B cell (primary cell): ENCODE measurements at regions not wholly inside any gene's neighbourhood (a gene's known extent, or its start where the extent isn't known, plus 50 kb on each side); places are given as distances from the start of the nearest gene placed in this dataset.

ENCODE experiments used
- ATAC-seq: fragments of 200-7000 bp; cut with Tn5 transposase; one replicate; pipeline ENCODE4 v1.10.0; 2021; ENCODE audit warnings: low read depth, mild to moderate bottlenecking, moderate number of reproducible peaks, moderate library complexity
- CTCF ChIA-PET: fragments of 350-600 bp; sonication (Branson Sonifier 250); formaldehyde crosslinking; loops from one replicate; lab custom pipeline; 2021; ENCODE audit warnings: antibody characterized with exemption, inconsistent platforms; lab: Charles Lee
- POLR2A ChIA-PET: fragments of 350-600 bp; sonication (Branson Sonifier 250); formaldehyde crosslinking; loops from one replicate; lab custom pipeline; 2021; ENCODE audit warnings: antibody characterized with exemption; lab: Charles Lee
- DNase-seq: peaks from one replicate; pipeline ENCODE4 v3.0.0; 2013
- H2AFZ ChIP-seq: 2 replicates; pipeline ENCODE4 v1.6.1; 2012; ENCODE audit warnings: mild to moderate bottlenecking, low read depth, low read length; ENCODE audit not compliant: insufficient read depth, poor library complexity, severe bottlenecking
- H3K27ac ChIP-seq, 2 donors: 1 replicate in 1 of 2; 2 replicates in 1 of 2; pipeline ENCODE4 v1.5.1; 2012 to 2013; ENCODE audit warnings: low read length in 2 of 2, mild to moderate bottlenecking in 2 of 2, moderate library complexity in 1 of 2
- H3K27me3 ChIP-seq, 4 experiments: fragments of 200-600 bp in 1 of 4; sonication (generic) in 1 of 4; replicated peaks in 1 of 4; 1 replicate in 2 of 4; 2 replicates in 2 of 4; pipeline versions ENCODE4 v1.6.1 to v1.7.0; 2013 to 2016; ENCODE audit warnings: low read length in 3 of 4, mild to moderate bottlenecking in 2 of 4, mixed read lengths in 1 of 4, moderate library complexity in 1 of 4; ENCODE audit not compliant: insufficient read depth in 4 of 4, control insufficient read depth in 3 of 4; ENCODE audit errors: control extremely low read depth in 1 of 4
- H3K36me3 ChIP-seq, 2 experiments: replicated peaks in 1 of 2; 1 replicate in 1 of 2; 2 replicates in 1 of 2; pipeline versions ENCODE4 v1.6.1 to v1.7.1; 2013; ENCODE audit warnings: low read length in 1 of 2; ENCODE audit not compliant: insufficient read depth in 2 of 2, control insufficient read depth in 1 of 2; ENCODE audit errors: control extremely low read depth in 1 of 2, extremely low read depth in 1 of 2
- H3K4me1 ChIP-seq, 2 donors: fragments of 200-600 bp in 1 of 2; sonication (generic) in 1 of 2; 1 replicate in 1 of 2; 2 replicates in 1 of 2; pipeline versions ENCODE4 v1.5.1 to v1.6.1; 2013 to 2017; ENCODE audit warnings: low read length in 2 of 2; ENCODE audit not compliant: control insufficient read depth in 2 of 2, insufficient read depth in 2 of 2
- H3K4me2 ChIP-seq: replicated peaks from 2 replicates; pipeline ENCODE3; 2012; ENCODE audit warnings: mild to moderate bottlenecking, low read depth, low read length; ENCODE audit not compliant: poor library complexity, severe bottlenecking
- H3K4me3 ChIP-seq, 5 experiments: fragments of 200-600 bp in 1 of 5; sonication (generic) in 1 of 5; 1 replicate in 3 of 5; 2 replicates in 2 of 5; pipeline versions ENCODE4 v1.5.1 to v1.7.0; 2011 to 2016; ENCODE audit warnings: low read length in 4 of 5, mild to moderate bottlenecking in 4 of 5, low read depth in 2 of 5, control low read depth in 1 of 5, moderate library complexity in 1 of 5; ENCODE audit not compliant: insufficient read depth in 1 of 5; ENCODE audit errors: control extremely low read depth in 1 of 5, extremely low read depth in 1 of 5
- H3K79me2 ChIP-seq: fragments of 200-600 bp; sonication (generic); one replicate; pipeline ENCODE4 v1.6.0; 2016; ENCODE audit warnings: low read length; ENCODE audit not compliant: control insufficient read depth, insufficient read depth
- H3K9ac ChIP-seq: fragments of 200-600 bp; sonication (generic); 2 replicates; pipeline ENCODE4 v1.6.1; 2017; ENCODE audit warnings: mild to moderate bottlenecking, low read length, moderate library complexity
- H3K9me3 ChIP-seq, 3 donors: one replicate each; pipeline versions ENCODE4 v1.6.1 to v1.7.1; 2013; ENCODE audit warnings: low read length in 2 of 3; ENCODE audit not compliant: control insufficient read depth in 2 of 3, insufficient read depth in 1 of 3; ENCODE audit errors: control extremely low read depth in 1 of 3
- H4K20me1 ChIP-seq: 2 replicates; pipeline ENCODE4 v1.6.0; 2012; ENCODE audit warnings: mild to moderate bottlenecking, low read length; ENCODE audit not compliant: insufficient read depth, control insufficient read depth, poor library complexity, severe bottlenecking
- H3K27ac Mint-ChIP-seq: one replicate; pipeline ENCODE4 v1.8.0; 2021; ENCODE audit warnings: mixed read lengths
- H3K27me3 Mint-ChIP-seq: one replicate; pipeline ENCODE4 v1.8.0; 2021; ENCODE audit warnings: mixed read lengths
- H3K4me1 Mint-ChIP-seq: one replicate; pipeline ENCODE4 v1.8.0; 2021; ENCODE audit warnings: mixed read lengths
- H3K4me3 Mint-ChIP-seq: one replicate; pipeline ENCODE4 v1.8.0; 2021; ENCODE audit warnings: mixed read lengths
- H3K9me3 Mint-ChIP-seq: one replicate; pipeline ENCODE4 v1.8.0; 2022; ENCODE audit warnings: mixed read lengths; ENCODE audit not compliant: insufficient read depth
- EZH2 ChIP-seq: IDR thresholded peaks from 2 replicates; pipeline ENCODE4 v1.6.1; 2012; ENCODE audit warnings: borderline replicate concordance, low read depth, mild to moderate bottlenecking, moderate library complexity, low read length; ENCODE audit not compliant: insufficient read depth, poor library complexity, severe bottlenecking
- WGBS: methylation state at CpG from one replicate; pipeline ENCODE4 v1.1.5; 2013; ENCODE audit warnings: missing lambda C conversion rate; ENCODE audit not compliant: insufficient coverage; 5-methylcytosine and 5-hydroxymethylcytosine counted together
- intact Hi-C: fragments of 100-400 bp; cut with micrococcal nuclease; formaldehyde crosslinking; loops from one replicate; pipeline ENCODE4 v1.10.0; 2022
- TF ChIP-seq, protein P1 (sequence below): fragments of 200-600 bp; IDR thresholded peaks from one replicate; pipeline ENCODE4 v1.8.0; 2022; ENCODE audit warnings: antibody characterized with exemption, mild to moderate bottlenecking

DNA sequence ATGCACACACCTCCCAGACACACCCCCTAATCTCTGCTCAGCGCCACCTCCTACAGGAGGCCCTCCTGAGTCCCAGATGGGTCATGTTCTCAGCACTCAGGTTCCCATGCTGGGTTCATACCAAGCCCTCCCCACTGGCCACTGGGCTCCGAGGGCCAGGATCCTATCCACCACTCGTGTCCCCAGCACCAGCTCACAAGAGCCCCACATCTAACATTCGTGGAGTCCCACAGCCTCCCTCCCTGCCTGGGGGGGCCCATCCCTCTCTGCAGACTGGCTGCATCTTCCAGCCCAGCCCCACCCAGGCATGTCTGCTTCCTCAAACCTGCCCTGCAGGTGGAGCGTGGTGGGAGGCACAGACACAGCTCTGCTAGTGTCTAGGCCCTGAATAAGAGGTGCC, 227.4 kb downstream of the TUBA3C start:
- Histone ChIP-seq H3K9ac (no peak overlapping the region), H3K79me2 (no peaks in the 10 kb centered on the region), H3K27ac (no peak overlapping the region), H3K4me2 (no peak overlapping the region), H3K4me1 (no peaks in the 10 kb centered on the region), H2AFZ (no peak overlapping the region), H3K36me3 (no peaks in the 10 kb centered on the region), H4K20me1 (no peaks in the 10 kb centered on the region), H3K27me3 (no peaks in the 10 kb centered on the region), H3K9me3 (peaks cover 0 to 66% (median 4%) of the 10 kb centered on the region in 3 donors), H3K4me3 (no peak overlapping the region)
- Mint-ChIP-seq H3K9me3 (peaks cover 16% of the 10 kb centered on the region), H3K27me3 (no peaks in the 10 kb centered on the region), H3K27ac (no peak overlapping the region), H3K4me3 (no peak overlapping the region), H3K4me1 (no peaks in the 10 kb centered on the region)
- DNase-seq: no peak
- no peak for ATAC-seq
- POLR2A ChIA-PET: no interaction called here
- intact Hi-C loops: no loop called here
- WGBS: 60% methylated on average over 5 of the region's 5 CpGs
- TF ChIP-seq EZH2: no peak
- TF ChIP-seq, protein P1, sequence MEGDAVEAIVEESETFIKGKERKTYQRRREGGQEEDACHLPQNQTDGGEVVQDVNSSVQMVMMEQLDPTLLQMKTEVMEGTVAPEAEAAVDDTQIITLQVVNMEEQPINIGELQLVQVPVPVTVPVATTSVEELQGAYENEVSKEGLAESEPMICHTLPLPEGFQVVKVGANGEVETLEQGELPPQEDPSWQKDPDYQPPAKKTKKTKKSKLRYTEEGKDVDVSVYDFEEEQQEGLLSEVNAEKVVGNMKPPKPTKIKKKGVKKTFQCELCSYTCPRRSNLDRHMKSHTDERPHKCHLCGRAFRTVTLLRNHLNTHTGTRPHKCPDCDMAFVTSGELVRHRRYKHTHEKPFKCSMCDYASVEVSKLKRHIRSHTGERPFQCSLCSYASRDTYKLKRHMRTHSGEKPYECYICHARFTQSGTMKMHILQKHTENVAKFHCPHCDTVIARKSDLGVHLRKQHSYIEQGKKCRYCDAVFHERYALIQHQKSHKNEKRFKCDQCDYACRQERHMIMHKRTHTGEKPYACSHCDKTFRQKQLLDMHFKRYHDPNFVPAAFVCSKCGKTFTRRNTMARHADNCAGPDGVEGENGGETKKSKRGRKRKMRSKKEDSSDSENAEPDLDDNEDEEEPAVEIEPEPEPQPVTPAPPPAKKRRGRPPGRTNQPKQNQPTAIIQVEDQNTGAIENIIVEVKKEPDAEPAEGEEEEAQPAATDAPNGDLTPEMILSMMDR: no peak
- CTCF ChIA-PET: no interaction called here

DNA sequence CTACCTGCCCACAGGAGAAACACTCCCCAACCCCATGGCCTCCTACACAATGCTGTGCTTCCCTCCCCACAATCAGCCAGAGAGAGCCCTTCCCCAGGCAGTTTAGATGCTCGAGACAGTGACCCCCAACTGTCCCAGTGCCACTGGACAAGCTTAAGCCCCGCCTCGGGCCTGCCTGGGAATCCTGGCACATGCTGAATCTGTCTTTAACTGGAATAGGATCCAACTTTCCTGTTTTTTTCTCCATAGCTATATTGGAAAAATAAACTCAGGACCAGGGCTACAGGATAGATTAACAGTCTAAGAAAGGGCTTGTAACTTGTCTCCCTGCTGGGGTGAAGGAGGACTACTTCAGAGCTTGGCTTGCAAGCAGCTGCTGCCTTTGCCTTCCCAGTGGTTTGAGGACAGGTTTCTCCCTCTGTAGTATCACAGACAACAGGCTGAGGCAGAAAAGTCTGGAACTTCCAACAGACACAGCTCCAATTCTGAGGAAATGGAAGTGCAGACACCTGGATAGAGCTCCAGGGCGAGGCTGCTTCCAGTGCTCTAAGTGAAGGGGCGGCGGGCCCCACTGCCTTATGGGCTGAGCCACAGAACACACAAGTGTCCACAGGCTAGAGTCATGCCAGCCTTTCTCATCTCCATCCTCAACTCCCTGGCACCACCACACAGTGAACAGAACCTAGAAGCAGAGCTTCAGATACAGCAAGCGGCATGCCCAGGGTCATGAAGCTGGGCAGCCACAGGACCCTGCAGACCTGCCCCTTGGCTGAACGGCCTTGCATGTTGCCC, 228.3 kb downstream of the TUBA3C start:
- ATAC-seq (no peak), DNase-seq (no peak)
- Mint-ChIP-seq H3K27ac (no peak overlapping the region), H3K27me3 (no peaks in the 10 kb centered on the region), H3K4me1 (no peaks in the 10 kb centered on the region), H3K4me3 (no peak overlapping the region), H3K9me3 (peaks cover 16% of the 10 kb centered on the region)
- no peaks in the 10 kb centered on the region for H3K4me1 ChIP-seq
- no peaks in the 10 kb centered on the region for H3K79me2 ChIP-seq
- H4K20me1 ChIP-seq: no peaks in the 10 kb centered on the region
- TF ChIP-seq EZH2: no peak
- TF ChIP-seq, protein P1: no peak
- intact Hi-C loops: no loop called here
- H3K27ac ChIP-seq: no peak overlapping the region
- no peaks in the 10 kb centered on the region for H3K36me3 ChIP-seq
- no peak overlapping the region for H2AFZ ChIP-seq
- no peak overlapping the region for H3K4me2 ChIP-seq
- ChIA-PET POLR2A (no interaction called here), CTCF (no interaction called here)
- H3K9me3 ChIP-seq: peaks cover 0 to 63% (median 4%) of the 10 kb centered on the region in 3 donors
- H3K4me3 ChIP-seq: no peak overlapping the region
- WGBS: 74% methylated on average over 8 of the region's 8 CpGs
- no peak overlapping the region for H3K9ac ChIP-seq
- H3K27me3 ChIP-seq: no peaks in the 10 kb centered on the region
